ENCODE measurements at regions not wholly inside any gene's neighbourhood (a gene's known extent, or its start where the extent isn't known, plus 50 kb on each side); places are given as distances from the start of the nearest gene placed in this dataset.

DNA sequence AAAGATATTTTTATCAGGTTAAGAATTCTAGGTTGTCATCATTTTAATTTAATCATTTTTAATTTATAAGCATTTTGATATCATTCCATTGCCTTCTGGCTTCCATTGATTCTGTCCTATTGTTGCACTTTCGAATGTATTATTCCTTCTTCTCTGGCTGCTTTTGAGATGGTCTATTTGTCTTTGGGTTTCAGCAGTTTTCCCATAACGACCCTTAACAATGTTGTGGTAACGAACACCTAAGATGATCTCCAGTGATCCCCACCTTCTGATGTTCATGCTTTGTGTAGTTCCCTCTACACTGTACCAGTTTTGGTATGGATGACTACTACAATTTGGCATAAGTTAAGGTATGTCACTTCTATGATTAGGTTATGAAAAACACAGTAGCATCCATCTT lies 59.9 kb downstream of the MINAR1 start:
- no peak for DNase-seq (ENCODE audit: low spot score)
- Histone ChIP-seq H3K36me3 (ENCODE audit: control insufficient read depth in 4 of 4, insufficient read depth in 3 of 4, low read depth in 1 of 4, low read length in 3 of 4) (no peaks in the 10 kb centered on the region), H3K4me3 (ENCODE audit: low read depth in 1 of 3, low read length in 3 of 3) (no peak overlapping the region), H3K9ac (ENCODE audit: low read depth in 1 of 2, low read length in 2 of 2) (no peak overlapping the region), H3K4me1 (ENCODE audit: control insufficient read depth in 4 of 4, insufficient read depth in 4 of 4, low read length in 3 of 4) (no peaks in the 10 kb centered on the region), H3K27me3 (ENCODE audit: control insufficient read depth in 4 of 4, insufficient read depth in 4 of 4, low read length in 3 of 4) (peaks cover 0 to 3% (median 0%) of the 10 kb centered on the region in 4 donors), H3K27ac (ENCODE audit: low read depth in 1 of 2, low read length in 2 of 2) (no peak overlapping the region), H3K9me3 (ENCODE audit: control insufficient read depth in 4 of 4, low read length in 3 of 4) (no peaks in the 10 kb centered on the region)
- WGBS = 84% methylated on average over 3 of the region's 3 CpGs
- TF ChIP-seq YY1 (IDR thresholded peaks at IDR 0.05) (no peak), RXRA (IDR thresholded peaks at IDR 0.05) (no peak), SP1 (IDR thresholded peaks at IDR 0.05) (no peak), GABPA (IDR thresholded peaks at IDR 0.05 in 1 of 2, conservative IDR thresholded peaks at IDR 0.05 in 1 of 2) (no peak), RAD21 (IDR thresholded peaks at IDR 0.05) (no peak), NR2F2 (IDR thresholded peaks at IDR 0.05) (no peak)
- TF ChIP-seq, protein P1, sequence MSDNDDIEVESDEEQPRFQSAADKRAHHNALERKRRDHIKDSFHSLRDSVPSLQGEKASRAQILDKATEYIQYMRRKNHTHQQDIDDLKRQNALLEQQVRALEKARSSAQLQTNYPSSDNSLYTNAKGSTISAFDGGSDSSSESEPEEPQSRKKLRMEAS (IDR thresholded peaks at IDR 0.05) = no peak
- TF ChIP-seq, protein P2, sequence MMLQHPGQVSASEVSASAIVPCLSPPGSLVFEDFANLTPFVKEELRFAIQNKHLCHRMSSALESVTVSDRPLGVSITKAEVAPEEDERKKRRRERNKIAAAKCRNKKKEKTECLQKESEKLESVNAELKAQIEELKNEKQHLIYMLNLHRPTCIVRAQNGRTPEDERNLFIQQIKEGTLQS (IDR thresholded peaks at IDR 0.05) = no peak

DNA sequence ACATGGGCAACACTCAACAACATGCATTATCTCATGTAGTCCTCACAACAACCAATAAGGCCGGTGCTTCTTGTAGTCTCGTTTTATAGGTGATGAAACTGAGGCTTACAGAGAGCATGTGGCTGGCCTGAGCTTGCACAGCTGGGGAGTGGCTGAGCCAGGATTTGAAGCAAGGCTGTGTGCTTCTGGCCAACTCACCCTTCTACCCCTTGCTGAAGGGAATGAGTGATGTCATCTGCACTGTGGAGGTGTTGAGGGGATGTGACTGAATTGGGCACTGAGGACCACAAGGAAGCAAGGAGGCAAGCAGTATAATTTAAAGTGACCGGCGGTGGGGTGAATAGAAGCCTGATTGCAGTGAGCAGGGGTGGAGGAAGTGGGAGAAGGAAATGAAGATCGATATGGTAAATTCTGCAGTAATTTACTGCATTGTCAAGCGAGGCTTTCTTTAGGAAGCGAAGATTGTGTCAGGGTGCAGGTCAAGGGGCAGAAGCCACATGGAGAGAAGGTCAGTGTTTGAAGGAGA lies 62.3 kb downstream of the MINAR1 start:
- no peak overlapping the region for H3K27ac ChIP-seq (ENCODE audit: low read depth in 1 of 2, low read length in 2 of 2)
- no peak for TF ChIP-seq FOXA2 (IDR thresholded peaks at IDR 0.05)
- TF ChIP-seq RXRA (IDR thresholded peaks at IDR 0.05) = no peak
- TF ChIP-seq YY1 (IDR thresholded peaks at IDR 0.05) = no peak
- TF ChIP-seq, protein P3, sequence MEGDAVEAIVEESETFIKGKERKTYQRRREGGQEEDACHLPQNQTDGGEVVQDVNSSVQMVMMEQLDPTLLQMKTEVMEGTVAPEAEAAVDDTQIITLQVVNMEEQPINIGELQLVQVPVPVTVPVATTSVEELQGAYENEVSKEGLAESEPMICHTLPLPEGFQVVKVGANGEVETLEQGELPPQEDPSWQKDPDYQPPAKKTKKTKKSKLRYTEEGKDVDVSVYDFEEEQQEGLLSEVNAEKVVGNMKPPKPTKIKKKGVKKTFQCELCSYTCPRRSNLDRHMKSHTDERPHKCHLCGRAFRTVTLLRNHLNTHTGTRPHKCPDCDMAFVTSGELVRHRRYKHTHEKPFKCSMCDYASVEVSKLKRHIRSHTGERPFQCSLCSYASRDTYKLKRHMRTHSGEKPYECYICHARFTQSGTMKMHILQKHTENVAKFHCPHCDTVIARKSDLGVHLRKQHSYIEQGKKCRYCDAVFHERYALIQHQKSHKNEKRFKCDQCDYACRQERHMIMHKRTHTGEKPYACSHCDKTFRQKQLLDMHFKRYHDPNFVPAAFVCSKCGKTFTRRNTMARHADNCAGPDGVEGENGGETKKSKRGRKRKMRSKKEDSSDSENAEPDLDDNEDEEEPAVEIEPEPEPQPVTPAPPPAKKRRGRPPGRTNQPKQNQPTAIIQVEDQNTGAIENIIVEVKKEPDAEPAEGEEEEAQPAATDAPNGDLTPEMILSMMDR (IDR thresholded peaks at IDR 0.05; ENCODE audit: low read depth, low read length, missing input control) = no peak
- TF ChIP-seq, protein P2 (IDR thresholded peaks at IDR 0.05) = no peak
- TF ChIP-seq, protein P4, sequence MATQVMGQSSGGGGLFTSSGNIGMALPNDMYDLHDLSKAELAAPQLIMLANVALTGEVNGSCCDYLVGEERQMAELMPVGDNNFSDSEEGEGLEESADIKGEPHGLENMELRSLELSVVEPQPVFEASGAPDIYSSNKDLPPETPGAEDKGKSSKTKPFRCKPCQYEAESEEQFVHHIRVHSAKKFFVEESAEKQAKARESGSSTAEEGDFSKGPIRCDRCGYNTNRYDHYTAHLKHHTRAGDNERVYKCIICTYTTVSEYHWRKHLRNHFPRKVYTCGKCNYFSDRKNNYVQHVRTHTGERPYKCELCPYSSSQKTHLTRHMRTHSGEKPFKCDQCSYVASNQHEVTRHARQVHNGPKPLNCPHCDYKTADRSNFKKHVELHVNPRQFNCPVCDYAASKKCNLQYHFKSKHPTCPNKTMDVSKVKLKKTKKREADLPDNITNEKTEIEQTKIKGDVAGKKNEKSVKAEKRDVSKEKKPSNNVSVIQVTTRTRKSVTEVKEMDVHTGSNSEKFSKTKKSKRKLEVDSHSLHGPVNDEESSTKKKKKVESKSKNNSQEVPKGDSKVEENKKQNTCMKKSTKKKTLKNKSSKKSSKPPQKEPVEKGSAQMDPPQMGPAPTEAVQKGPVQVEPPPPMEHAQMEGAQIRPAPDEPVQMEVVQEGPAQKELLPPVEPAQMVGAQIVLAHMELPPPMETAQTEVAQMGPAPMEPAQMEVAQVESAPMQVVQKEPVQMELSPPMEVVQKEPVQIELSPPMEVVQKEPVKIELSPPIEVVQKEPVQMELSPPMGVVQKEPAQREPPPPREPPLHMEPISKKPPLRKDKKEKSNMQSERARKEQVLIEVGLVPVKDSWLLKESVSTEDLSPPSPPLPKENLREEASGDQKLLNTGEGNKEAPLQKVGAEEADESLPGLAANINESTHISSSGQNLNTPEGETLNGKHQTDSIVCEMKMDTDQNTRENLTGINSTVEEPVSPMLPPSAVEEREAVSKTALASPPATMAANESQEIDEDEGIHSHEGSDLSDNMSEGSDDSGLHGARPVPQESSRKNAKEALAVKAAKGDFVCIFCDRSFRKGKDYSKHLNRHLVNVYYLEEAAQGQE (IDR thresholded peaks at IDR 0.05) = no peak
- no peak for TF ChIP-seq GABPA (IDR thresholded peaks at IDR 0.05 in 1 of 2, conservative IDR thresholded peaks at IDR 0.05 in 1 of 2)
- no peak overlapping the region for H3K4me3 ChIP-seq (ENCODE audit: low read depth in 1 of 3, low read length in 3 of 3)
- no peaks in the 10 kb centered on the region for H3K36me3 ChIP-seq (ENCODE audit: control insufficient read depth in 4 of 4, insufficient read depth in 3 of 4, low read depth in 1 of 4, low read length in 3 of 4)
- H3K27me3 ChIP-seq (ENCODE audit: control insufficient read depth in 4 of 4, insufficient read depth in 4 of 4, low read length in 3 of 4) = peaks cover 0 to 6% (median 0%) of the 10 kb centered on the region in 4 donors
- no peaks in the 10 kb centered on the region for H3K9me3 ChIP-seq (ENCODE audit: control insufficient read depth in 4 of 4, low read length in 3 of 4)
- no peak overlapping the region for H3K9ac ChIP-seq (ENCODE audit: low read depth in 1 of 2, low read length in 2 of 2)
- 73% methylated on average over 7 of the region's 7 CpGs for WGBS
- no peak for DNase-seq (ENCODE audit: low spot score)
- no peaks in the 10 kb centered on the region for H3K4me1 ChIP-seq (ENCODE audit: control insufficient read depth in 4 of 4, insufficient read depth in 4 of 4, low read length in 3 of 4)

All from liver (tissue), 8 donors.